Stimulated activated CD4-positive, alpha-beta T cell treated with anti-CD3 and anti-CD28 coated beads, Interleukin-12 subunit alpha, Interleukin-12 subunit beta, amount 100 ng/mL, for 4 hours (primary cell): ENCODE measurements at regions not wholly inside any gene's neighbourhood (a gene's known extent, or its start where the extent isn't known, plus 50 kb on each side); places are given as distances from the start of the nearest gene placed in this dataset.

ENCODE experiments used
- DNase-seq: peaks from one replicate; pipeline ENCODE4 v3.0.0-alpha.2; 2020

DNA sequence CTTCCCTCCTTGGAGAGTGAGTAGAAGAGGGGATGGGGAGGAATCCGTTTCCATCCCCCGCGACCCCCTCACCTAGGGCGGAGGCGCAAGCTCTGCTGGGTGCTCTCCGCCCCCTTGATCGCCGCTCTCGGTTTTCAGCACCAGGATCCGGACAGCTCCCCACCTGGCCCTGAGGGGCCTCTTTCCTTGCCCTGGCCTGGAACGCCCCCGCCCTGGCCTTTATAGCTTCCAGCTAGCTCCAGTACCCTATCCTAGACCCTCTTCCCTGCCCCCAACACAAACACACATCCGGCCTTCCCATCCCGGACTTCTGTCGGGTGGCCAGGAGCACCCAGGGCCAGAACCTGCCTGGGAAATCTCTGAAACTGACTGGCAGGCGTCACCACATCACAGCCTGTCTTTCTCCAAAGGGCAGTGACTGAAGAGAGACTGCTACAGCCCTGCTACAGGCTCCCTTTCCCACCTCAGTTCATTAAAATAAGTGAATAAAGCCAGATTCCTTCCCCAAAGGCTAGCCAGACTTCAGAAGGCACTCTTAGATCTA lies 72.3 kb upstream of the LEP start:
- no peak for DNase-seq

DNA sequence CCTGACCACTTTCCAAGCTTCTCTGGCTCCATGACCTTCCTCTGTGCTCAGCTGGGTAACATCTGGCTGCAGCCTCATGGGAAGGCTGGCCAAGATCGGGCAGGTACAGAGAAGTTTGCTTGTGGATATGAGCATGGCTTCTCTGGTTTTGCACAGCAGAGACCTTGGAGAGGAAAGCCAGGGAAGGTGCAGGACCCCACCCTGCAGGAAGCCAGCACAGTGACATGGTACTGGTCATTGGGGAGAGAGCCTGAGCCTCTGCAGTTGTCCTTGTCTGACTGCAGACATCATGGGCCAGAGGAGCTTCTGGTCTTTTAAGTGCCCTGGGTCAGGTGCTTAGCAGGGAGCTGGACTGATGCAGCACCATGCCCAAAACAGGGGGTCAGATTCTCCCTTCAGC lies 70.6 kb upstream of the LEP start:
- DNase-seq: no peak

DNA sequence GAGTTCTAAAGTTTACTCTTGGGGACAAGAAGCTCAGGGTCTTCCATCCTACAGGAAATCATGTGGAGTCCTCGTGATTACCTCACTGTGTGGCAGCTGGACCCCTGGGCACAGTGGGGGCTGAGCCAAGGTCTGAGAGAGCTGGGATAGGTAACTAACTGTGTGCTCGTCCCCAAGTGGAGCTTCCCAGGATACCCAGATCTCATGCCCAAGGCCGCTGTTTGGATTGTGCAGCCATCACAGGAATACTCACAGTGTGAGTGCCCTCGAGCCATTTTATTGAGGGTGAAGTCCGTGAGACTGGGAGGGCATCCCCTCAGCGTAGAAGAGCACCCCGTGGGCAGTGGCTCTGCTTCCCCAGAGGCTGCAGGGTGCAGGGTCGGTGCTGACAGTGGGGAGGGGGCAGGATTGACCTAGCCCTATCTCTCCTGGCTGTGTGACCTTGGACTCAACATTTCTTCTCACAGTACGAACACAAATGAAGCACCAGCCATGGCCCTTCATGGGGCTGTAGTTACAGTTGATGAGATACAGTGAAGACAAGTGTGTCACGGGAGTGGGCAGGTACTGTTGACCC lies 69.6 kb upstream of the LEP start:
- no peak for DNase-seq

DNA sequence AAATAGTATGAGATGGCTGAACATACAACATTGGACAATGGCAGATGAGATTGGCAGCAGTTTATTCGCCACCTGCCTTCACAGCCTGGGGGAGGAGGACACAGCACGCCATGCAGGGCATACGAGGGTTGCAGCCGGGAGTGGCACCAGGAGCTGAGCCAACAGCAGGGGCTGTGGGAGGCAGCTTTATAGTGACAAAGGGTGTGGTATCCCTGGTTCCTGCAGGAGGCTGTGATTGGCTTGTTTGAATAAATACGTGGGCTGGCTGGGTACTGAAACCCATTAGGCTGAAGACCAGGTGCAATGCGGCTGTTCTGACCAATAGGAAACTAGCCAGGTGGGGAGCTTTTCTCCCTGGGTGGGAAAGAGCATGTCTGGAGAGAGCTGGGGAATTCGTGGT lies 68.9 kb upstream of the LEP start:
- no peak for DNase-seq

DNA sequence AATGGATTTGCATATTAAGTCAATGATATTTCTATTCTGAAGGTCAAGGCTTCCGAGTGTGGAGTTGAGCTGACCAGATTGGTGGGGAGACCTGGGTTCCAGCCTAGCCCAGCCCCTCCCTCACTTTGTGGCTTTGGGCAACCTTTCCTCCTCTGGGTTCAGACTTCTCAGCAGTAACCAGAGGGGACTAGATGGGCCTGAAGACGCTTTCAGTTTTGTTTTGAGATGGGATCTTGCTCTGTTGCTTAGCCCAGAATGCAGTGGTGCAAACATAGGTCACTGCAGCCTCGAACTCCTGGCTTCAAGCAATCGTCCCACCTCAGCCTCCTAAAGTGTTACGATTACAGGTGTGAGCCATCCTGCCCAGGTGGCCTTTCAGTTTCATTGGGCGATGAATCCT lies 68.1 kb upstream of the LEP start:
- no peak for DNase-seq

- no peak for DNase-seq
Observed at GRCh38 chr7:128174386-128174785, 66.7 kb upstream of the LEP start.

- DNase-seq: no peak
Observed at GRCh38 chr7:128176696-128177095, 64.4 kb upstream of the LEP start.

DNA sequence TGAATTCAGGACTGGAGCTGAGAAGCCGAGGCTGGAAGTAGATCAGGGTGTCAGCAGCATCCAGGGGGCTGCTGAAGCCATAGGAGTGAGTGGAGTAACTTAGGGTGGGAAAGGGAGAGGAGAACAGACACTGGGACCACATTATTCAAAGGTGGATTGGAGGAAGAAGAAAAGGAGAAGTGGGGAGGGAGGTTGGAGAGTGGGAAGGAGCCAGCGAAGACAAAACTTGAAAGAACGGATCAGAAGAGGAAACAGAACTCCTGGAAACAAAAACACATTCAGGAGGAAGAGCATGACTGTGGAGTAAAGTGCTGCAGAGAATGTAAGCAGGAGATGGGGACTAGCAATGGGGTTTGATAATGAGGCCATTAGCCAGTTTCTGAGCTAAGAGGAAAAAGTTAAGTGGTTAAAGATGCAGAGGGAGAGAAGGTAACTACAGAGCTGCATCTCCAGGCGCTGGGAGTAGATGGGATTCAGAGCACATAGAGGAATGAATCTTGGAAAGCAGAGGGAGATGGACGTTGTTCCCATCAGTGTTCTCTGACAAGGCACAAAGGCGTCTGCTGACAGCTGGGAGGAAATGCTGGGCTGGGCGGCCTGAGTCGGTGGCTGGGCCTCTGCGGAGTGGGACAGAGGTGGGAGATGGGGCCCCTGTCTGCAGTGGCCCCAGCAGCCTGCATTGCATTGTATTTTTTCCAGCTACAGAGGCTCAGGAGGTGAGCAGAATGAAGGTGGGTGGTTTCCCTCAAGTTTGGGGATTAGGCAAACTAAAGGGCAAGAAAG lies 63.1 kb upstream of the LEP start:
- DNase-seq: no peak

DNA sequence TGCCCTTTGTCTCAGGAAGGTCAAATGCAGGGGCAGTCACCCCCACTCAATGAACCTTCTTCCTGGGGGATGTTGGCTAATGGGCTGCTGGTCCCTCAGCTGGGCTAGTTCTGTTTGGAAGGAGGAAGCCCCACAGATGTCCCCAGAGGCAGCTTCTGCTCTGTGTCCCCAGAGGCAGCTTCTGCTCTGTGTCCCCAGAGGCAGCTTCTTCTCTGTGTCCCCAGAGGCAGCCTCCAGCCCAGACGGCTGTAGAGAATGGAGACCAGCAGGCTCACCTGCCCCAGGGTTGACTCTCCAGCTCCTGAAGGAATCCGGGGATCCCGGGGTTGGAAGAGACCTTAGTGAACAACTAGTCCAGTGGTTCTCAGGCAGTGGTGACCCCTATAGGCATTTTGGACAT lies 62.5 kb upstream of the LEP start:
- DNase-seq: no peak

- DNase-seq: no peak
Observed at GRCh38 chr7:128188396-128189230, 52.5 kb upstream of the LEP start.

DNA sequence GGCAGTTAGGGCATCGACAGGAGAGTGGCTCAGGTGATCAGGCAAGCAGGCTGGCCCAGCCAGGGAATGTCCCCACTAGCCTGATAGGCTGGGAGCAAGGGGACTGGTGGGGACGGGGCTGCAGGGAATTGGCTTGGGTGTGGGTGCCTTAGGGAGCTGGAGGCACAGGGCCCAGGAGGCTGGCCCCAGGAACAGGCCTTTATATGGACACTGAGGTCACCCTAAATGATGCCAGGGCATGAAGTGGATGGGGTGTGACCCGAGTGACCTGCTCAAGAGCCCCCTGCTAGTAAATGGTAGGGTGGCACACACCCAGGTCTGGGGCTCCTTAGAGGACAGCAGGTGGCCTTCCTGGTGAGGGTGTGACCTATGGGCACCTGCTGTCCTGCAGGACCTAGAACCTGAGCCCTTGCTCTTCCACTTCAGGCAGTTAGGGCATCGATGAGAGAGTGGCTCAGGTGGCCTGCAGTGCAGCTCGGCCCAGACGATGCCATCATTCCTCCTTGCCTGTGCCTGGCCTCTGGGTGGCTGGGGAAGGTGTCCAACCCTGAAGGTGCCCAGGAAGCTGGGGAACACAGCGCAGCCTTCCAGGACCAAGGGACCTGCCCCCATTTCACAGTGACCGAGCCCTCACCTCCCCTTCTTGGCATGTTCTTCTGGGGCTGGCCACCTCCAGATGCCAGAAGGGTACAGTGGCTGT lies 51.7 kb upstream of the LEP start:
- no peak for DNase-seq

DNA sequence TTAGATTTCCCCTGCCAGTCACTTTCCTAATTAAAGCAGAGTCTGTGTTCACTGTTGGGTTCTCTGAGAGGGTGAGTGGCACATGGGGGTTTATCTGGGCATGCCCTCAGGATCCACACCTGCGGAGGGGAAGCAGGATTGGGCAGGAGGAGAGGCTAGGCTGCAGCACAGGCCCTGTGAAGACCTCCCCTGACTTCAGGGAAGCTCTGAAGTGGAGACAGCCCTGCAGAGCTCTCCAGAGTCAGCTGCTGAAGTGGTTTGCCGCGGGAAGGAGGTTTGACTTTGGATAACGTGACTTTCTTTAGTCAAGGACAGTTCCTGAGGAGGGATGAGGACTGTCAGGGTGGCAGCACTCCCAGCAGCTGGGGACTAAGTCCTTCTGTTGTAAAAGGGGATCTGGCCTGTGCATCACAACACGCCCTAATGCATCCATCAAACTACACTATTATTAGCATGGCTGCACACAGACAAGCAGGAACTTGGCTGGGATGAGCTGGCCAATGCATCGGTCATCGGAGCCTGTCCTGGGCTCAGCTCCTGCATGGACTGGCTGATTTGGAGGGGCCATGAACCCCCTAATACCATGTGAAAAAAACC lies 50.9 kb upstream of the LEP start:
- no peak for DNase-seq

GRCh38 chr7:128191136-128191844 lies 49.8 kb upstream of the LEP start:
- DNase-seq: no peak
